ENCODE measurements at regions not wholly inside any gene's neighbourhood (a gene's known extent, or its start where the extent isn't known, plus 50 kb on each side); places are given as distances from the start of the nearest gene placed in this dataset.

DNA sequence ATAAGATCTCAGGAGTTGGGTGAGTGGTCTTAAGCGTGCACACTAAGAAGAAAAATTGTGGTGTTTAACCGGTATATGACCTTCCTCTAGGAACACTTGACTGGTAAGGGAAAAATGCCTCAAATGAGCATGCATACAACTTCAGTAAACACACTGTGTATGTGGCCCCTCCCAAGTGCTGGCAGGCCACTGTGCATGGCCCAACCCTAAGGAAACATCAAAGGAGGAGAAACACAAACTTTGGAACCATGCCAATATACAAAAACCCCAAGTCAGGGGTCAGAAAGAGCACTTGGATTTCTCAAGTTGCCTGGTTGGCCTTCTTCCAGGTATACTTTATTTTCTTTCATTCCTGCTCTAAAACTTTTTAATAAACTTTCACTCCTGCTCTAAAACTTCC, 308.9 kb upstream of the LRRTM4 start:
- in situ Hi-C loops (cut with MboI; ENCODE audit: low sequenced_read_pairs, unreplicated experiment): no loop called here
- no peak for DNase-seq (ENCODE audit: low spot score)
- TF ChIP-seq CTCF (IDR thresholded peaks at IDR 0.05; ENCODE audit: borderline replicate concordance, control extremely low read depth, extremely low read depth, insufficient read depth, missing control alignments): no peak

DNA sequence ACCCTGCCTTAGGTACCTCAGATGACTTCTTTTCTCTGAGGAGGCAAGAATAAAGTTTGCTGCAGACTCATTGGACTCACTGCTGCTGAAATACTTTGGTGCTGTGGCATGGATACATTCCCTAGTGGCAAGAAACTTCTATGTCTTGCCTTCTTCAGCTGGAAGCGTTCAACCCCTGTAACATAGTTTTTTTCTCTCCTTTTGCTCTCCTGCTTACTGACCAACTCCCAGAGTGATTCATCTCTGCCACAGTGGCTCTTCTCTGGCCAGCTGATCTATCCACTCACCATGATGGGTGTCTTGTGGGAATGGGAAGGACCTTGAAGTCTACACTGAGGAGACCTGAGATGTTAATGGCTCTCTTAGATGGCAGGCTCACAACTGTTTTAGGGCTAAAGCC, 309.3 kb upstream of the LRRTM4 start:
- in situ Hi-C loops (cut with MboI; ENCODE audit: low sequenced_read_pairs, unreplicated experiment): no loop called here
- no peak for DNase-seq (ENCODE audit: low spot score)
- TF ChIP-seq CTCF (IDR thresholded peaks at IDR 0.05; ENCODE audit: borderline replicate concordance, control extremely low read depth, extremely low read depth, insufficient read depth, missing control alignments): no peak

- TF ChIP-seq CTCF (IDR thresholded peaks at IDR 0.05; ENCODE audit: borderline replicate concordance, control extremely low read depth, extremely low read depth, insufficient read depth, missing control alignments): no peak
- in situ Hi-C loops (cut with MboI; ENCODE audit: low sequenced_read_pairs, unreplicated experiment): no loop called here
- no peak for DNase-seq (ENCODE audit: low spot score)
Measured at GRCh38 chr2:77831898-77832297, 309.7 kb upstream of the LRRTM4 start.

DNA sequence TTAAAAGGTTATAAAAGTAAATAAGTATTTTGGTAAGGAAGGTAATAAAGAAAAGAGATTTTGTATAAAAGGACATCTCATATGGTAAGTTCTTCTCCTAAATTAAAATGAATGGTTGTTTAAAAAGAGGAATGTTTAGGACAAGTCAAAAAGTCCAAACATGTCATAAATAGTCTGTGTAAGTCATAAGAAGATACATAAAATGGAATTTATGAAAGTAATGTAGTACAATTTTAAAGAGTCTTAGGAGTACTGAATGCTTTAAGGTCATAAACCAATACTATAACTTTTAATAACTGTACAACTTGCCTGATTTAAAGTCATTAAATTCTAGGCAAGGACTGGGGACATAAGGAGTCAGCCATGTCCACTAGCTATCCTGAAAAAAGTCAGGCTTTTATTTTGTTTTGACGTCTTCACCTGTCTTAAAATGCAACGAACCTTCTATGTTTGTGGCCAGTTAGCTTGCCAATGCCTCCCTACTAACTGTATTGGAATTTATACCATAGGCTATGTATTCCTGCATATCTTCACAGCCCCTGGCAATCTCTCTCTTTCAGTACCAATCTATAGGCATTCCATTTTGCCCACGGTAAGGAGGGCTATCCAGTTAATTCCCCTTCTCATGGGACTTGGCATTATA, 312.3 kb upstream of the LRRTM4 start:
- in situ Hi-C loops (cut with MboI; ENCODE audit: low sequenced_read_pairs, unreplicated experiment): no loop called here
- DNase-seq (ENCODE audit: low spot score): no peak
- TF ChIP-seq CTCF (IDR thresholded peaks at IDR 0.05; ENCODE audit: borderline replicate concordance, control extremely low read depth, extremely low read depth, insufficient read depth, missing control alignments): no peak

- TF ChIP-seq CTCF (IDR thresholded peaks at IDR 0.05; ENCODE audit: borderline replicate concordance, control extremely low read depth, extremely low read depth, insufficient read depth, missing control alignments): no peak
- in situ Hi-C loops (cut with MboI; ENCODE audit: low sequenced_read_pairs, unreplicated experiment): no loop called here
- no peak for DNase-seq (ENCODE audit: low spot score)
Measured at GRCh38 chr2:77838441-77838840, 316.3 kb upstream of the LRRTM4 start.

- TF ChIP-seq CTCF (IDR thresholded peaks at IDR 0.05; ENCODE audit: borderline replicate concordance, control extremely low read depth, extremely low read depth, insufficient read depth, missing control alignments): no peak
- in situ Hi-C loops (cut with MboI; ENCODE audit: low sequenced_read_pairs, unreplicated experiment): no loop called here
- DNase-seq (ENCODE audit: low spot score): no peak
Measured at GRCh38 chr2:77839102-77839501, 316.9 kb upstream of the LRRTM4 start.

Data from GM13976 (cell line).